ENCODE measurements at regions not wholly inside any gene's neighbourhood (a gene's known extent, or its start where the extent isn't known, plus 50 kb on each side); places are given as distances from the start of the nearest gene placed in this dataset.
A peak's percentile ranks its signal among the peaks of the same experiment; 100 is the strongest.

- no peak for TF ChIP-seq JUND (IDR thresholded peaks at IDR 0.05; ENCODE audit: low read depth)
- in situ Hi-C loops (cut with HindIII; ENCODE audit: low pct_unique_long_range_greater_than_20kb, low sequenced_read_pairs) = no loop called here
These were observed 492.5 kb upstream of the INTU start for GRCh38 chr4:127140306-127140705.

GRCh38 chr4:127141856-127142255 lies 490.9 kb upstream of the INTU start:
- in situ Hi-C loops (cut with HindIII; ENCODE audit: low pct_unique_long_range_greater_than_20kb, low sequenced_read_pairs) = no loop called here
- no peak for TF ChIP-seq JUND (IDR thresholded peaks at IDR 0.05; ENCODE audit: low read depth)
- DNase-seq (ENCODE audit: low read depth in 1 of 2, low spot score in 1 of 2) = no peak

More at GRCh38 chr4:127140306-127140705, 492.5 kb upstream of the INTU start:
- DNase-seq (ENCODE audit: low read depth in 1 of 2, low spot score in 1 of 2) = no peak

GRCh38 chr4:127143460-127144195 lies 489.1 kb upstream of the INTU start:
- in situ Hi-C loops (cut with HindIII; ENCODE audit: low pct_unique_long_range_greater_than_20kb, low sequenced_read_pairs) = no loop called here
- no peak for TF ChIP-seq JUND (IDR thresholded peaks at IDR 0.05; ENCODE audit: low read depth)
- DNase-seq (ENCODE audit: low read depth in 1 of 2, low spot score in 1 of 2) = no peak

- no peak for TF ChIP-seq JUND (IDR thresholded peaks at IDR 0.05; ENCODE audit: low read depth)
- in situ Hi-C loops (cut with HindIII; ENCODE audit: low pct_unique_long_range_greater_than_20kb, low sequenced_read_pairs) = no loop called here
- DNase-seq (ENCODE audit: low read depth in 1 of 2, low spot score in 1 of 2) = peak in 1 of 2 experiments; percentile 10
These were observed 487.7 kb upstream of the INTU start for GRCh38 chr4:127145006-127145540.

- DNase-seq (ENCODE audit: low read depth in 1 of 2, low spot score in 1 of 2) = no peak
- in situ Hi-C loops (cut with HindIII; ENCODE audit: low pct_unique_long_range_greater_than_20kb, low sequenced_read_pairs) = no loop called here
- no peak for TF ChIP-seq JUND (IDR thresholded peaks at IDR 0.05; ENCODE audit: low read depth)
These were observed 484.6 kb upstream of the INTU start for GRCh38 chr4:127148165-127148564.

- DNase-seq (ENCODE audit: low read depth in 1 of 2, low spot score in 1 of 2) = no peak
- TF ChIP-seq JUND (IDR thresholded peaks at IDR 0.05; ENCODE audit: low read depth) = no peak
- in situ Hi-C loops (cut with HindIII; ENCODE audit: low pct_unique_long_range_greater_than_20kb, low sequenced_read_pairs) = no loop called here
These were observed 483.7 kb upstream of the INTU start for GRCh38 chr4:127149086-127149485.

GRCh38 chr4:127151941-127152340 lies 480.8 kb upstream of the INTU start:
- TF ChIP-seq JUND (IDR thresholded peaks at IDR 0.05; ENCODE audit: low read depth) = no peak
- in situ Hi-C loops (cut with HindIII; ENCODE audit: low pct_unique_long_range_greater_than_20kb, low sequenced_read_pairs) = no loop called here

GRCh38 chr4:127155116-127155515 lies 477.6 kb upstream of the INTU start:
- in situ Hi-C loops (cut with HindIII; ENCODE audit: low pct_unique_long_range_greater_than_20kb, low sequenced_read_pairs) = no loop called here
- TF ChIP-seq JUND (IDR thresholded peaks at IDR 0.05; ENCODE audit: low read depth) = no peak
- DNase-seq (ENCODE audit: low read depth in 1 of 2, low spot score in 1 of 2) = no peak

More at GRCh38 chr4:127151941-127152340, 480.8 kb upstream of the INTU start:
- no peak for DNase-seq (ENCODE audit: low read depth in 1 of 2, low spot score in 1 of 2)

- in situ Hi-C loops (cut with HindIII; ENCODE audit: low pct_unique_long_range_greater_than_20kb, low sequenced_read_pairs) = no loop called here
- no peak for DNase-seq (ENCODE audit: low read depth in 1 of 2, low spot score in 1 of 2)
- no peak for TF ChIP-seq JUND (IDR thresholded peaks at IDR 0.05; ENCODE audit: low read depth)
These were observed 477.2 kb upstream of the INTU start for GRCh38 chr4:127155555-127155954.

- in situ Hi-C loops (cut with HindIII; ENCODE audit: low pct_unique_long_range_greater_than_20kb, low sequenced_read_pairs) = no loop called here
- no peak for TF ChIP-seq JUND (IDR thresholded peaks at IDR 0.05; ENCODE audit: low read depth)
- no peak for DNase-seq (ENCODE audit: low read depth in 1 of 2, low spot score in 1 of 2)
These were observed 470.0 kb upstream of the INTU start for GRCh38 chr4:127162741-127163140.

- in situ Hi-C loops (cut with HindIII; ENCODE audit: low pct_unique_long_range_greater_than_20kb, low sequenced_read_pairs) = no loop called here
- DNase-seq (ENCODE audit: low read depth in 1 of 2, low spot score in 1 of 2) = no peak
- TF ChIP-seq JUND (IDR thresholded peaks at IDR 0.05; ENCODE audit: low read depth) = no peak
These were observed 466.8 kb upstream of the INTU start for GRCh38 chr4:127165971-127166370.

GRCh38 chr4:127174201-127174600 lies 458.6 kb upstream of the INTU start:
- DNase-seq (ENCODE audit: low read depth in 1 of 2, low spot score in 1 of 2) = no peak
- TF ChIP-seq JUND (IDR thresholded peaks at IDR 0.05; ENCODE audit: low read depth) = no peak
- in situ Hi-C loops (cut with HindIII; ENCODE audit: low pct_unique_long_range_greater_than_20kb, low sequenced_read_pairs) = no loop called here

- in situ Hi-C loops (cut with HindIII; ENCODE audit: low pct_unique_long_range_greater_than_20kb, low sequenced_read_pairs) = no loop called here
- no peak for DNase-seq (ENCODE audit: low read depth in 1 of 2, low spot score in 1 of 2)
- no peak for TF ChIP-seq JUND (IDR thresholded peaks at IDR 0.05; ENCODE audit: low read depth)
These were observed 458.1 kb upstream of the INTU start for GRCh38 chr4:127174616-127175015.
